Ovary (tissue), 3 donors: ENCODE measurements at regions not wholly inside any gene's neighbourhood (a gene's known extent, or its start where the extent isn't known, plus 50 kb on each side); places are given as distances from the start of the nearest gene placed in this dataset.

Experiments
- CTCF ChIP-seq, 3 donors: fragments of 450-650 bp in 2 of 3; fragments of 200-600 bp in 1 of 3; IDR thresholded peaks; one replicate each; pipeline versions ENCODE4 v1.5.1 to v1.8.0; 2016 to 2022; ENCODE audit warnings: antibody characterized with exemption in 3 of 3, mild to moderate bottlenecking in 1 of 3
- EP300 ChIP-seq: sonication (generic); formaldehyde crosslinking; IDR thresholded peaks from one replicate; pipeline ENCODE4 v1.6.1; 2017; ENCODE audit warnings: antibody characterized with exemption
- POLR2A ChIP-seq: fragments of 450-650 bp; IDR thresholded peaks from one replicate; pipeline ENCODE4 v1.6.1; 2017; ENCODE audit warnings: antibody characterized with exemption, mild to moderate bottlenecking, moderate library complexity
- donor health status: DM: no; HTN: no; CAD: no.

- TF ChIP-seq CTCF (IDR thresholded peaks at IDR 0.05): no peak
- no peak for TF ChIP-seq POLR2A
- no peak for TF ChIP-seq EP300
Measured at GRCh38 chr11:103676413-103676812, 360.0 kb upstream of the DDI1 start.
